ENCODE measurements at regions not wholly inside any gene's neighbourhood (a gene's known extent, or its start where the extent isn't known, plus 50 kb on each side); places are given as distances from the start of the nearest gene placed in this dataset.

DNA sequence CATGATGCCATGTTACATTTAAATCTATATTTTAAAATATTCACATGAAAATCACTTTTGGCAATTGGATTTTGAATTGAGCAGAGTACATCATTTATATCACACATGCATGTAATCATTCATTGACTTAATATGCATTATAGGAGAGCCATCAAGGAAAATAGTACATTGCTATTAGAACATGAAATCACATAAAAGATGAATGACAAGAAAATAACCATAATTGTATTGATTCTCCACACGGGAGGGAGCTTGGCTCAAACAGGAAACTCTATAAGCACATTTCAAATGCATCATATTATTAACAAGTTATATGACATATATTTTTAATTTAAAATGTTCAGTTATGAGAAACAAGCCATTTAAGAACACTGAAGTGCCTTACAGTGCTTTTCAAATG, 208.6 kb upstream of the PRR20A start:
- no peaks in the 10 kb centered on the region for H3K36me3 Mint-ChIP-seq (ENCODE audit: low read depth)
- H3K4me3 Mint-ChIP-seq, result no peak overlapping the region
- no peak overlapping the region for H3K27ac Mint-ChIP-seq
- no peaks in the 10 kb centered on the region for H3K9me3 Mint-ChIP-seq
- no peaks in the 10 kb centered on the region for H3K4me1 Mint-ChIP-seq
- no peak for DNase-seq
- H3K27me3 Mint-ChIP-seq (ENCODE audit: low read depth, poor library complexity), result no peaks in the 10 kb centered on the region
- TF ChIP-seq CTCF (IDR thresholded peaks at IDR 0.05), result no peak

DNA sequence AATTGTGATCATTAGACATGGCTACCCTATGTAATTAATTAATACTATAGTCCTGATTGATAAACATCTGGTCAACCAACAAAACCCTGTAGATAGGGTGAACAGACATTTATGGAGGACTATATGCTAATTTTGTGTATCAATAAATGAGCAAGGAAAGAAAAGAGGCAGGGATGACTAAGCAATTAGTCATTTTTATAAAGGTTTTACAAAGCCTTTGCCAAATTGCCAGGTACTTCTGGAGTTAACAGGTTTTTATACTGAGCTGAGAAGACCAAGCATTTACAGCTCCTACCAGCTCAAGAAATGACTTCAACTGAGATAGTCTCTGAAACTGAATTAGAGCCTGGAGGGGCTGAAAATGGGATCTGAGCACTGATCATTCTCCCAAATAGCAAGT, 186.8 kb upstream of the PRR20A start:
- Mint-ChIP-seq H3K27ac (no peak overlapping the region), H3K9me3 (no peaks in the 10 kb centered on the region), H3K27me3 (ENCODE audit: low read depth, poor library complexity) (no peaks in the 10 kb centered on the region), H3K36me3 (ENCODE audit: low read depth) (no peaks in the 10 kb centered on the region), H3K4me1 (no peaks in the 10 kb centered on the region), H3K4me3 (no peak overlapping the region)
- no peak for DNase-seq
- no peak for TF ChIP-seq CTCF (IDR thresholded peaks at IDR 0.05)

DNA sequence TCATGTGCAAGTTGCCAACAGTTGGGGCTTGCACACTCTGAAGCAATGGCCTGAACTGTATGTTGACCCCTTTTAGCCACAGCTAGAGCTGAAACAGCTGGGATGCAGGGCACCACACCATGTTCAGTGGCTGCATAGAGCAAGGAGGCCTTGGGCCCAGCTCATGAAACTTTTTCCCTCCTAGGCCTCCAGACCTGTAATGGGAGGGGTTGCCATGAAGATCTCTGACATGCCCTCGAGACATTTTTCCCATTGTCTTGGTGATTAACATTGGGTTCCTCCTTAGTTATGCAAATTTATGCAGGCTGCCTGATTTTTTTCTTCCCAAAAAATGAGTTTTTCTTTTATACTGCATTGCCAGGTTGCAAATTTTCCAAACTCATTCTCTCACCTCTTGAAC, 165.1 kb upstream of the PRR20A start:
- H3K9me3 Mint-ChIP-seq, result no peaks in the 10 kb centered on the region
- no peaks in the 10 kb centered on the region for H3K36me3 Mint-ChIP-seq (ENCODE audit: low read depth)
- DNase-seq, result no peak

DNA sequence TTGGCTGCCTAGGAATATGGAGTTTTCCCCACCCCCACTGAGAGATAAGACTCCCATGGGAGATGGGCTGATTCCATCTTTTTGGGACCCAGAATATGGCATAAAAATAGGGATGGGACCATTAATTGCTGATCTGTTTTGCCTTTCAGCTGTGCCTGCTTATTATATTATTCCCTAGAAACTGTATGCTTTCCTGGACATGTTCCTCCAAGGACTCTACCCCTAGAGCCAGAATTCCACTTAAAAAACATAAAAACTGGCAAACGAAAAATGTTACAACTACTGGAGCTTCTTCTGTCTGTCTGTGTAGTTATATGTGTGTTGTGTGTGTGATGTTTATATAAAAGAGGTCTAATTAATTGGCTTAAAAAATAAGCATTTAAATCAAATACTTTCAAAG, 159.9 kb upstream of the PRR20A start:
- no peak for TF ChIP-seq CTCF (IDR thresholded peaks at IDR 0.05)
- Mint-ChIP-seq H3K36me3 (ENCODE audit: low read depth) (no peaks in the 10 kb centered on the region), H3K4me1 (no peaks in the 10 kb centered on the region), H3K27me3 (ENCODE audit: low read depth, poor library complexity) (no peaks in the 10 kb centered on the region), H3K9me3 (peaks cover 5% of the 10 kb centered on the region), H3K4me3 (no peak overlapping the region), H3K27ac (no peak overlapping the region)
- no peak for DNase-seq

More for the DNA sequence above, 165.1 kb upstream of the PRR20A start:
- Mint-ChIP-seq H3K27me3 (ENCODE audit: low read depth, poor library complexity) (no peaks in the 10 kb centered on the region), H3K4me3 (no peak overlapping the region), H3K4me1 (no peaks in the 10 kb centered on the region), H3K27ac (no peak overlapping the region)
- TF ChIP-seq CTCF (IDR thresholded peaks at IDR 0.05), result no peak

GRCh38 chr13:56986121-56986520, 154.6 kb upstream of the PRR20A start:
- H3K9me3 Mint-ChIP-seq, result peaks cover 5% of the 10 kb centered on the region
- TF ChIP-seq CTCF (IDR thresholded peaks at IDR 0.05), result no peak
- H3K4me3 Mint-ChIP-seq, result no peak overlapping the region
- no peak overlapping the region for H3K27ac Mint-ChIP-seq
- H3K4me1 Mint-ChIP-seq, result no peaks in the 10 kb centered on the region
- no peaks in the 10 kb centered on the region for H3K36me3 Mint-ChIP-seq (ENCODE audit: low read depth)
- no peaks in the 10 kb centered on the region for H3K27me3 Mint-ChIP-seq (ENCODE audit: low read depth, poor library complexity)
- DNase-seq, result no peak

GRCh38 chr13:56988543-56988942, 152.2 kb upstream of the PRR20A start:
- no peak for TF ChIP-seq CTCF (IDR thresholded peaks at IDR 0.05)
- DNase-seq, result no peak
- Mint-ChIP-seq H3K27ac (no peak overlapping the region), H3K27me3 (ENCODE audit: low read depth, poor library complexity) (no peaks in the 10 kb centered on the region), H3K4me3 (no peak overlapping the region), H3K36me3 (ENCODE audit: low read depth) (no peaks in the 10 kb centered on the region), H3K4me1 (no peaks in the 10 kb centered on the region), H3K9me3 (no peaks in the 10 kb centered on the region)
